ENCODE measurements at regions not wholly inside any gene's neighbourhood (a gene's known extent, or its start where the extent isn't known, plus 50 kb on each side); places are given as distances from the start of the nearest gene placed in this dataset.

GRCh38 chr3:126267169-126267975 lies 87.0 kb upstream of the ALDH1L1 start (continued):
- TF ChIP-seq CTCF (conservative IDR thresholded peaks at IDR 0.05; ENCODE audit: low read depth, low read length), result peak; percentile 27; the same call in 1 of the 2 replicates

DNA sequence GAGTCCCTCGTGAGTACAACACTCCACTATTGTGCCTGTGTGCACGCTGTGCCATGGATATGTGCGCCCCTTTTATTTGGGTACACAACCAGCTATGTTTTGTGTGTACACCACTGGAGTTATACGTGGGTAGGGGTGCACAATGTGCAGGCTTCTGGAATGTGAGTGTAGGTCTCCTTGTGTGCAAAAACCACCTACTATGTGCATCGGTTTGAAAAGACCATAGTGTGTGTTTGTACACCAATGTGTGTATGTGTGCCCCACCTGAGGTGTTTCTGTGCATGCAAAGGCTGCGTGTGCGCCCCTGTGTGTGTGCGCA lies 86.4 kb upstream of the ALDH1L1 start:
- Histone ChIP-seq H4K5ac (ENCODE audit: low read depth, low read length) (peak overlapping the region; percentile 62), H3K18ac (ENCODE audit: low read depth, low read length) (peak overlapping the region; percentile 40; the same call in 1 of the 2 replicates), H2BK5ac (ENCODE audit: low read depth, low read length, poor library complexity, severe bottlenecking) (peak overlapping the region; percentile 64), H3K4me2 (ENCODE audit: low read depth, low read length) (peak overlapping the region; percentile 14; the same call in 1 of the 2 replicates), H4K8ac (ENCODE audit: low read depth in 2 of 2, low read length in 2 of 2) (peak overlapping the region; percentile 76 to 82), H3K36me3 (ENCODE audit: control insufficient read depth, insufficient read depth, low read length) (no peaks in the 10 kb centered on the region), H2BK120ac (ENCODE audit: low read depth, low read length) (peak overlapping the region; percentile 91), H3K4me3 (ENCODE audit: insufficient read depth, low read depth, low read length) (no peak overlapping the region), H3K4ac (ENCODE audit: low read depth, low read length) (peak overlapping the region; percentile 97), H2BK15ac (ENCODE audit: low read depth, low read length) (peak overlapping the region; percentile 72; the same call in 2 of the 3 replicates), H3K56ac (ENCODE audit: extremely low read depth, insufficient read depth, low read length) (no peak overlapping the region), H3K9me1 (ENCODE audit: insufficient read depth, low read length) (peaks cover 12% of the 10 kb centered on the region), H3K9ac (ENCODE audit: low read depth, low read length) (peak overlapping the region; percentile 15; the same call in 1 of the 2 replicates), H3K4me1 (ENCODE audit: control insufficient read depth, insufficient read depth, low read length) (peaks cover 16% of the 10 kb centered on the region), H3K79me1 (ENCODE audit: low read depth in 1 of 2, low read length in 2 of 2) (no peaks in the 10 kb centered on the region), H3K14ac (replicated peaks; ENCODE audit: low read depth, low read length) (peak overlapping the region; percentile 8), H2BK20ac (ENCODE audit: low read depth, low read length) (peak overlapping the region; percentile 77), H2AFZ (replicated peaks; ENCODE audit: low read length, poor library complexity) (peak overlapping the region; percentile 95), H2AK5ac (ENCODE audit: low read depth, low read length) (peak overlapping the region; percentile 90), H3K27ac (ENCODE audit: insufficient read depth, low read length) (peak overlapping the region; percentile 89), H3K27me3 (ENCODE audit: control insufficient read depth, insufficient read depth, low read length) (no peaks in the 10 kb centered on the region), H3K23ac (ENCODE audit: low read depth, low read length) (peak overlapping the region; percentile 8; the same call in 1 of the 2 replicates), H4K91ac (ENCODE audit: insufficient read depth, low read depth, low read length) (peak overlapping the region; percentile 93), H3K9me3 (ENCODE audit: control insufficient read depth, insufficient read depth, low read length) (peaks cover 4% of the 10 kb centered on the region), H4K20me1 (ENCODE audit: insufficient read depth, low read length) (no peaks in the 10 kb centered on the region), H2AK9ac (replicated peaks; ENCODE audit: low read depth, low read length, poor library complexity) (peak overlapping the region; percentile 91)
- POLR2A ChIA-PET (ENCODE audit: unreplicated experiment), result interaction anchor here (1.3 kb wide), 1 partner anchor 20 kb away, joined by 6 read pairs; no protein-coding TSS in a partner anchor
- BruUV-seq (replicated peaks), result no TSS peak
- in situ Hi-C loops (cut with MboI; ENCODE audit: low sequenced_read_pairs) (no loop called here), dilution Hi-C loops (cut with HindIII; ENCODE audit: low sequenced_read_pairs, unreplicated experiment) (no loop called here), intact Hi-C loops (cut with micrococcal nuclease) (loop anchor here (1.0 kb wide), 1 partner anchor 89 kb away; no protein-coding TSS in a partner anchor)
- ATAC-seq (ENCODE audit: low read depth) (no peak), DNase-seq (no peak)
- 93% methylated on average over 3 of the region's 8 CpGs; no CpG with 5 or more reads in 1 of the 2 experiments for WGBS, 2 experiments (ENCODE audit: extremely low coverage in 2 of 2, insufficient read length in 1 of 2)
- TF ChIP-seq MXI1 (IDR thresholded peaks at IDR 0.05; ENCODE audit: borderline replicate concordance, low read depth, low read length) (no peak), RAD21 (IDR thresholded peaks at IDR 0.05; ENCODE audit: low read length) (no peak), POLR2A (IDR thresholded peaks at IDR 0.05; ENCODE audit: low read depth, low read length) (no peak), ELK1 (IDR thresholded peaks at IDR 0.05; ENCODE audit: borderline replicate concordance, low read depth, low read length) (no peak), MAFK (IDR thresholded peaks at IDR 0.05; ENCODE audit: low read depth, low read length) (no peak), RCOR1 (IDR thresholded peaks at IDR 0.05; ENCODE audit: insufficient replicate concordance, low read length) (no peak), NFE2L2 (IDR thresholded peaks at IDR 0.05; ENCODE audit: low read depth, low read length) (no peak), SMC3 (IDR thresholded peaks at IDR 0.05; ENCODE audit: low read depth, low read length) (no peak)
- CTCF ChIA-PET, result no interaction called here

Measured in IMR-90 (cell line).